ENCODE measurements at regions not wholly inside any gene's neighbourhood (a gene's known extent, or its start where the extent isn't known, plus 50 kb on each side); places are given as distances from the start of the nearest gene placed in this dataset.
"Not testable (repeated sequence)": the region's sequence is repeated elsewhere in the genome, so short reads cannot be mapped to it uniquely, and the experiment has no call there.

GRCh38 chr15:77875066-77875721 lies 202.3 kb downstream of the TBC1D2B start:
- intact Hi-C loops (cut with DNase I); H3K4me3 ChIP-seq; H3K36me3 ChIP-seq; H3K9me3 ChIP-seq; H3K27me3 ChIP-seq: not testable (repeated sequence)
- TF ChIP-seq CTCF (IDR thresholded peaks at IDR 0.05), result peak; percentile 3 to 64 (median 48)
- DNase-seq (ENCODE audit: low spot score in 2 of 2), result peak in 1 of 2 donors; percentile 75
- Histone ChIP-seq H3K27ac (peak overlapping the region; percentile 74 to 84), H3K4me1 (peaks cover 5 to 11% of the 10 kb centered on the region in 2 donors)

GRCh38 chr15:77874063-77874462 lies 203.4 kb downstream of the TBC1D2B start:
- Histone ChIP-seq H3K27me3 (no peaks in the 10 kb centered on the region), H3K4me3 (no peak overlapping the region), H3K27ac (no peak overlapping the region), H3K36me3 (no peaks in the 10 kb centered on the region), H3K9me3 (no peaks in the 10 kb centered on the region), H3K4me1 (peaks cover 5 to 11% of the 10 kb centered on the region in 2 donors)
- TF ChIP-seq CTCF (IDR thresholded peaks at IDR 0.05), result no peak
- DNase-seq (ENCODE audit: low spot score in 2 of 2), result no peak
- intact Hi-C loops (cut with DNase I), result no loop called here

- DNase-seq (ENCODE audit: low spot score in 2 of 2); H3K4me3 ChIP-seq; H3K27me3 ChIP-seq; H3K9me3 ChIP-seq; intact Hi-C loops (cut with DNase I); H3K27ac ChIP-seq; H3K36me3 ChIP-seq: not testable (repeated sequence)
- H3K4me1 ChIP-seq, result peaks cover 5 to 11% of the 10 kb centered on the region in 2 donors
Observed at GRCh38 chr15:77872521-77873425, 204.7 kb downstream of the TBC1D2B start.

- Histone ChIP-seq H3K27ac (no peak overlapping the region), H3K4me1 (peaks cover 5 to 11% of the 10 kb centered on the region in 2 donors), H3K27me3 (no peaks in the 10 kb centered on the region), H3K4me3 (no peak overlapping the region), H3K9me3 (no peaks in the 10 kb centered on the region), H3K36me3 (no peaks in the 10 kb centered on the region)
- TF ChIP-seq CTCF (IDR thresholded peaks at IDR 0.05), result peak in 1 of 3 experiments; percentile 13
- intact Hi-C loops (cut with DNase I), result no loop called here
- DNase-seq (ENCODE audit: low spot score in 2 of 2), result peak in 1 of 2 donors; percentile 62
Observed at GRCh38 chr15:77871852-77872371, 205.6 kb downstream of the TBC1D2B start.

GRCh38 chr15:77870195-77871065 lies 207.1 kb downstream of the TBC1D2B start:
- peak in 1 of 2 donors; percentile 82 for DNase-seq (ENCODE audit: low spot score in 2 of 2)
- no peak overlapping the region for H3K27ac ChIP-seq
- TF ChIP-seq CTCF (IDR thresholded peaks at IDR 0.05), result peak; percentile 82 to 95 (median 94)
- no peaks in the 10 kb centered on the region for H3K9me3 ChIP-seq
- H3K4me1 ChIP-seq, result peaks cover 0 to 7% of the 10 kb centered on the region in 2 donors
- no peaks in the 10 kb centered on the region for H3K36me3 ChIP-seq
- H3K27me3 ChIP-seq, result no peaks in the 10 kb centered on the region
- no peak overlapping the region for H3K4me3 ChIP-seq
- intact Hi-C loops (cut with DNase I), result loop anchor here (1.0 kb wide), 1 partner anchor 30 kb away; no protein-coding TSS in a partner anchor

All from ascending aorta (tissue), 2 donors.